SK-N-SH (cell line): ENCODE measurements at regions not wholly inside any gene's neighbourhood (a gene's known extent, or its start where the extent isn't known, plus 50 kb on each side); places are given as distances from the start of the nearest gene placed in this dataset.

Experiments
- CTCF ChIA-PET: fragments of 300-600, 350-600 bp; formaldehyde crosslinking; extraction: SDS; loops from one replicate; lab custom pipeline; 2021; lab: Yijun Ruan, JAX
- POLR2A ChIA-PET: fragments of 350-600 bp; sonication (Branson Sonifier 250); formaldehyde crosslinking; extraction: SDS; loops from one replicate; lab custom pipeline; 2020; ENCODE audit warnings: antibody characterized with exemption, inconsistent platforms; lab: Yijun Ruan, JAX
- DNase-seq: peaks from one replicate; pipeline ENCODE4 v3.0.0; 2012
- H2AFZ ChIP-seq: fragments of 200-600 bp; sonication (generic); 2 replicates; pipeline ENCODE4 v1.8.1; 2016; ENCODE audit warnings: antibody characterized with exemption, mild to moderate bottlenecking, low read depth
- H3F3A ChIP-seq: fragments of 200-600 bp; sonication (generic); replicated peaks from 2 replicates; pipeline ENCODE3; 2016; ENCODE audit warnings: antibody characterized with exemption, mild to moderate bottlenecking; ENCODE audit not compliant: insufficient read depth
- H3K27ac ChIP-seq, 2 experiments: fragments of 200-500 bp in 1 of 2; fragments of 200-600 bp in 1 of 2; sonication (Bioruptor generic) in 1 of 2; sonication (generic), shearing (Covaris generic) in 1 of 2; 2 replicates each; pipeline versions ENCODE4 v1.5.1 to v1.6.1; 2014 to 2016; ENCODE audit warnings: low read depth in 2 of 2, inconsistent platforms in 1 of 2, low read length in 1 of 2, mild to moderate bottlenecking in 1 of 2, mixed read lengths in 1 of 2
- H3K27me3 ChIP-seq: fragments of 200-600 bp; sonication (generic), shearing (Covaris generic); 2 replicates; pipeline ENCODE4 v1.6.1; 2016; ENCODE audit warnings: mixed run types; ENCODE audit not compliant: insufficient read depth
- H3K36me3 ChIP-seq, 2 experiments: fragments of 200-500 bp in 1 of 2; fragments of 200-600 bp in 1 of 2; sonication (Bioruptor generic) in 1 of 2; sonication (generic) in 1 of 2; replicated peaks in 1 of 2; 2 replicates each; pipeline versions ENCODE3 to v1.5.1; 2014 to 2016; ENCODE audit warnings: low read length in 1 of 2, mild to moderate bottlenecking in 1 of 2; ENCODE audit not compliant: insufficient read depth in 2 of 2, control insufficient read depth in 1 of 2
- H3K4me1 ChIP-seq, 2 experiments: fragments of 200-500 bp in 1 of 2; fragments of 200-600 bp in 1 of 2; sonication (Bioruptor generic) in 1 of 2; sonication (generic), shearing (Covaris generic) in 1 of 2; 2 replicates each; pipeline versions ENCODE4 v1.5.1 to v1.6.1; 2014 to 2016; ENCODE audit warnings: low read depth in 1 of 2, low read length in 1 of 2, mixed run types in 1 of 2; ENCODE audit not compliant: insufficient read depth in 2 of 2, control insufficient read depth in 1 of 2
- H3K4me2 ChIP-seq: fragments of 200-600 bp; sonication (generic), shearing (Covaris generic); 2 replicates; pipeline ENCODE4 v1.6.1; 2017; ENCODE audit warnings: mixed run types
- H3K4me3 ChIP-seq, 2 experiments: fragments of 200-500 bp in 1 of 2; fragments of 200-600 bp in 1 of 2; sonication (Bioruptor generic) in 1 of 2; sonication (generic), shearing (Covaris generic) in 1 of 2; 2 replicates each; pipeline versions ENCODE4 v1.5.1 to v1.8.1; 2014 to 2016; ENCODE audit warnings: low read depth in 2 of 2, inconsistent platforms in 1 of 2, low read length in 1 of 2, mild to moderate bottlenecking in 1 of 2, mixed read lengths in 1 of 2, moderate library complexity in 1 of 2
- H3K79me2 ChIP-seq: fragments of 200-600 bp; sonication (generic); 2 replicates; pipeline ENCODE4 v1.8.1; 2017; ENCODE audit warnings: mild to moderate bottlenecking; ENCODE audit not compliant: insufficient read depth
- H3K9ac ChIP-seq: fragments of 200-600 bp; sonication (generic); 2 replicates; pipeline ENCODE4 v1.6.1; 2017; ENCODE audit warnings: mixed run types
- H3K9me2 ChIP-seq: fragments of 200-600 bp; sonication (generic); 2 replicates; pipeline ENCODE4 v1.6.1; 2017; ENCODE audit warnings: mixed run types
- H3K9me3 ChIP-seq: fragments of 200-600 bp; sonication (generic); 2 replicates; pipeline ENCODE4 v1.6.1; 2017; ENCODE audit warnings: mixed run types, mild to moderate bottlenecking, moderate library complexity
- H4K20me1 ChIP-seq: fragments of 200-600 bp; sonication (generic); 2 replicates; pipeline ENCODE4 v1.6.1; 2017; ENCODE audit warnings: mild to moderate bottlenecking, mixed run types; ENCODE audit not compliant: insufficient read depth
- CHD2 ChIP-seq: fragments of 150-350 bp; IDR thresholded peaks from 2 replicates; pipeline ENCODE4 v1.6.1; 2018; ENCODE audit warnings: low read length; ENCODE audit not compliant: partially characterized antibody
- EP300 ChIP-seq, 2 experiments: IDR thresholded peaks; 2 replicates each; pipeline versions ENCODE4 v1.4.0 to v1.6.1; 2012; ENCODE audit warnings: borderline replicate concordance in 1 of 2, low read depth in 1 of 2, low read length in 1 of 2
- FOXM1 ChIP-seq: IDR thresholded peaks from 2 replicates; pipeline ENCODE4 v1.4.0; 2012; ENCODE audit warnings: low read depth, mild to moderate bottlenecking
- GABPA ChIP-seq: IDR thresholded peaks from 2 replicates; pipeline ENCODE4 v1.4.0; 2012; ENCODE audit warnings: low read depth, mild to moderate bottlenecking
- GATA2 ChIP-seq: sonication (generic); formaldehyde crosslinking; IDR thresholded peaks from 2 replicates; pipeline ENCODE4 v1.5.0; 2020; ENCODE audit warnings: mild to moderate bottlenecking, missing genetic modification reagents
- MAX ChIP-seq: IDR thresholded peaks from 2 replicates; pipeline ENCODE4 v1.4.0; 2012; ENCODE audit warnings: low read depth
- MEF2A ChIP-seq: IDR thresholded peaks from 2 replicates; pipeline ENCODE4 v1.4.0; 2012; ENCODE audit warnings: low read depth, borderline replicate concordance
- RAD21 ChIP-seq: IDR thresholded peaks from 2 replicates; pipeline ENCODE4 v1.6.1; 2012; ENCODE audit warnings: mild to moderate bottlenecking, low read length
- REST ChIP-seq: IDR thresholded peaks from 2 replicates; pipeline ENCODE4 v1.6.1; 2012; ENCODE audit warnings: mild to moderate bottlenecking, low read depth, low read length, moderate library complexity
- RFX5 ChIP-seq: IDR thresholded peaks from 2 replicates; pipeline ENCODE4 v1.6.1; 2012; ENCODE audit warnings: mild to moderate bottlenecking, improper control_type of control experiment, low read length
- RXRA ChIP-seq: IDR thresholded peaks from 2 replicates; pipeline ENCODE4 v1.4.0; 2012; ENCODE audit warnings: low read depth, mild to moderate bottlenecking, borderline replicate concordance
- TAF1 ChIP-seq: IDR thresholded peaks from 2 replicates; pipeline ENCODE4 v1.6.1; 2012; ENCODE audit warnings: low read depth, mild to moderate bottlenecking, low read length, moderate library complexity, borderline replicate concordance
- TEAD4 ChIP-seq: IDR thresholded peaks from 2 replicates; pipeline ENCODE4 v1.4.0; 2012; ENCODE audit warnings: mild to moderate bottlenecking, borderline replicate concordance; ENCODE audit not compliant: insufficient read depth
- USF1 ChIP-seq: IDR thresholded peaks from 2 replicates; pipeline ENCODE4 v1.4.0; 2012; ENCODE audit warnings: low read depth, borderline replicate concordance
- USF2 ChIP-seq: fragments of 150-350 bp; IDR thresholded peaks from 2 replicates; pipeline ENCODE4 v1.6.1; 2017; ENCODE audit warnings: antibody characterized with exemption, low read length, low read depth, borderline replicate concordance
- YY1 ChIP-seq: IDR thresholded peaks from 2 replicates; pipeline ENCODE4 v1.4.0; 2012; ENCODE audit warnings: low read depth, mild to moderate bottlenecking
- ZBTB33 ChIP-seq: IDR thresholded peaks from 2 replicates; pipeline ENCODE4 v1.4.0; 2012; ENCODE audit warnings: low read depth, borderline replicate concordance
- WGBS: methylation state at CpG from one replicate; pipeline ENCODE4 v1.1.6; 2017; ENCODE audit warnings: low lambda C conversion rate; 5-methylcytosine and 5-hydroxymethylcytosine counted together

GRCh38 chr10:43317422-43317821 lies 50.6 kb upstream of the RASGEF1A start:
- Histone ChIP-seq H3K4me2 (no peak overlapping the region), H3K27me3 (no peaks in the 10 kb centered on the region; the same call in 1 of the 2 replicates), H3K9ac (no peak overlapping the region), H3K4me1 (peaks cover 0 to 2% of the 10 kb centered on the region in 2 experiments; a peak in 1 of 4 replicates), H3K79me2 (no peaks in the 10 kb centered on the region), H3K27ac (no peak overlapping the region), H2AFZ (no peak overlapping the region), H3K4me3 (no peak overlapping the region), H3K36me3 (no peaks in the 10 kb centered on the region), H3F3A (no peaks in the 10 kb centered on the region), H3K9me3 (no peaks in the 10 kb centered on the region), H4K20me1 (no peaks in the 10 kb centered on the region), H3K9me2 (no peaks in the 10 kb centered on the region)
- ChIA-PET POLR2A (no interaction called here), CTCF (no interaction called here)
- TF ChIP-seq USF1 (no peak), RXRA (no peak), RAD21 (no peak), GABPA (no peak), ZBTB33 (no peak), GATA2 (CRISPR knock-in tag) (no peak), YY1 (no peak), USF2 (no peak), EP300 (IDR thresholded peaks at IDR 0.05; ENCODE audit: borderline replicate concordance in 1 of 2, low read depth in 1 of 2, low read length in 1 of 2) (no peak), TEAD4 (no peak), REST (no peak), MEF2A (no peak), RFX5 (no peak), MAX (no peak), FOXM1 (no peak), CHD2 (no peak), TAF1 (no peak)
- 61% methylated on average over 9 of the region's 9 CpGs for WGBS
- no peak for DNase-seq
